A673 (cell line): ENCODE measurements at regions not wholly inside any gene's neighbourhood (a gene's known extent, or its start where the extent isn't known, plus 50 kb on each side); places are given as distances from the start of the nearest gene placed in this dataset.

Experiments used
- EZH2 ChIP-seq: fragments of 200-600 bp; sonication (generic); IDR thresholded peaks from 2 replicates; pipeline ENCODE4 v1.6.1; 2017; ENCODE audit warnings: borderline replicate concordance, low read depth, mild to moderate bottlenecking, mixed read lengths, antibody characterized with exemption, low read length; ENCODE audit not compliant: poor library complexity, severe bottlenecking
- TF ChIP-seq, protein P1 (sequence below): fragments of 300-800, 200-600 bp; sonication (generic); conservative IDR thresholded peaks from 2 replicates; pipeline ENCODE4 v1.5.1; 2017; ENCODE audit warnings: low read depth, mild to moderate bottlenecking, antibody characterized with exemption, low read length, moderate library complexity, mixed read lengths

- TF ChIP-seq EZH2 = no peak
- TF ChIP-seq, protein P1, sequence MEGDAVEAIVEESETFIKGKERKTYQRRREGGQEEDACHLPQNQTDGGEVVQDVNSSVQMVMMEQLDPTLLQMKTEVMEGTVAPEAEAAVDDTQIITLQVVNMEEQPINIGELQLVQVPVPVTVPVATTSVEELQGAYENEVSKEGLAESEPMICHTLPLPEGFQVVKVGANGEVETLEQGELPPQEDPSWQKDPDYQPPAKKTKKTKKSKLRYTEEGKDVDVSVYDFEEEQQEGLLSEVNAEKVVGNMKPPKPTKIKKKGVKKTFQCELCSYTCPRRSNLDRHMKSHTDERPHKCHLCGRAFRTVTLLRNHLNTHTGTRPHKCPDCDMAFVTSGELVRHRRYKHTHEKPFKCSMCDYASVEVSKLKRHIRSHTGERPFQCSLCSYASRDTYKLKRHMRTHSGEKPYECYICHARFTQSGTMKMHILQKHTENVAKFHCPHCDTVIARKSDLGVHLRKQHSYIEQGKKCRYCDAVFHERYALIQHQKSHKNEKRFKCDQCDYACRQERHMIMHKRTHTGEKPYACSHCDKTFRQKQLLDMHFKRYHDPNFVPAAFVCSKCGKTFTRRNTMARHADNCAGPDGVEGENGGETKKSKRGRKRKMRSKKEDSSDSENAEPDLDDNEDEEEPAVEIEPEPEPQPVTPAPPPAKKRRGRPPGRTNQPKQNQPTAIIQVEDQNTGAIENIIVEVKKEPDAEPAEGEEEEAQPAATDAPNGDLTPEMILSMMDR = no peak
These were observed 96.4 kb downstream of the SYF2 start for GRCh38 chr1:25135909-25136308.
